Stimulated activated CD4-positive, alpha-beta T cell treated with anti-CD3 and anti-CD28 coated beads, Interleukin-15, amount 100 ng/mL, for 24 hours (primary cell): ENCODE measurements at regions not wholly inside any gene's neighbourhood (a gene's known extent, or its start where the extent isn't known, plus 50 kb on each side); places are given as distances from the start of the nearest gene placed in this dataset.

Source experiments
- DNase-seq: peaks from one replicate; pipeline ENCODE4 v3.0.0-alpha.2; 2020

- no peak for DNase-seq
These were observed 418.7 kb downstream of the CBLN4 start for GRCh38 chr20:55586610-55587009.

GRCh38 chr20:55584964-55585363 is 420.4 kb downstream of the CBLN4 start:
- no peak for DNase-seq

- no peak for DNase-seq
These were observed 421.0 kb downstream of the CBLN4 start for GRCh38 chr20:55584307-55584706.

GRCh38 chr20:55583036-55583435 is 422.3 kb downstream of the CBLN4 start:
- DNase-seq: no peak

GRCh38 chr20:55582498-55582897 is 422.8 kb downstream of the CBLN4 start:
- DNase-seq: no peak

GRCh38 chr20:55581519-55581918 is 423.8 kb downstream of the CBLN4 start:
- DNase-seq: no peak

GRCh38 chr20:55580475-55580874 is 424.8 kb downstream of the CBLN4 start:
- DNase-seq: no peak

- DNase-seq: no peak
These were observed 425.5 kb downstream of the CBLN4 start for GRCh38 chr20:55579802-55580201.

- DNase-seq: no peak
These were observed 428.3 kb downstream of the CBLN4 start for GRCh38 chr20:55576981-55577380.

GRCh38 chr20:55569084-55569483 is 436.2 kb downstream of the CBLN4 start:
- DNase-seq: no peak

GRCh38 chr20:55567826-55568225 is 437.5 kb downstream of the CBLN4 start:
- DNase-seq: peak; percentile 1

GRCh38 chr20:55565096-55565773 is 440.1 kb downstream of the CBLN4 start:
- DNase-seq: no peak

GRCh38 chr20:55561259-55561658 is 444.1 kb downstream of the CBLN4 start:
- no peak for DNase-seq

GRCh38 chr20:55557191-55557590 is 448.1 kb downstream of the CBLN4 start:
- DNase-seq: no peak

GRCh38 chr20:55555075-55555650 is 450.2 kb downstream of the CBLN4 start:
- no peak for DNase-seq

- no peak for DNase-seq
These were observed 460.7 kb downstream of the CBLN4 start for GRCh38 chr20:55544638-55545037.

GRCh38 chr20:55540486-55540885 is 464.8 kb downstream of the CBLN4 start:
- no peak for DNase-seq

GRCh38 chr20:55540013-55540412 is 465.3 kb downstream of the CBLN4 start:
- DNase-seq: no peak

- DNase-seq: no peak
These were observed 466.9 kb downstream of the CBLN4 start for GRCh38 chr20:55538261-55538908.

GRCh38 chr20:55535366-55535765 is 470.0 kb downstream of the CBLN4 start:
- no peak for DNase-seq

GRCh38 chr20:55533632-55534031 is 471.7 kb downstream of the CBLN4 start:
- DNase-seq: no peak

GRCh38 chr20:55530763-55531162 is 474.6 kb downstream of the CBLN4 start:
- no peak for DNase-seq

GRCh38 chr20:55528482-55528881 is 476.8 kb downstream of the CBLN4 start:
- DNase-seq: no peak

- DNase-seq: no peak
These were observed 483.0 kb downstream of the CBLN4 start for GRCh38 chr20:55522296-55522815.
